H1 (cell line): ENCODE measurements at regions not wholly inside any gene's neighbourhood (a gene's known extent, or its start where the extent isn't known, plus 50 kb on each side); places are given as distances from the start of the nearest gene placed in this dataset.

ENCODE experiments used
- CTCF ChIP-seq, 3 experiments: IDR thresholded peaks; 1 replicate in 2 of 3; 2 replicates in 1 of 3; pipeline versions ENCODE4 v1.5.1 to v1.6.1; 2011; ENCODE audit warnings: low read length in 3 of 3, mild to moderate bottlenecking in 3 of 3, inconsistent platforms in 2 of 3, low read depth in 1 of 3, moderate library complexity in 1 of 3; ENCODE audit not compliant: insufficient read depth in 1 of 3; ENCODE audit errors: control extremely low read depth in 1 of 3
- KDM5A ChIP-seq: fragments of 200-600 bp; IDR thresholded peaks from 2 replicates; pipeline ENCODE4 v1.7.1; 2012; ENCODE audit warnings: mild to moderate bottlenecking, low read length, inconsistent platforms, mixed read lengths
- TAF1 ChIP-seq: IDR thresholded peaks from 2 replicates; pipeline ENCODE4 v1.6.1; 2011; ENCODE audit warnings: mild to moderate bottlenecking, low read depth, low read length
- TCF12 ChIP-seq: IDR thresholded peaks from 2 replicates; pipeline ENCODE4 v1.6.1; 2011; ENCODE audit warnings: low read depth, mild to moderate bottlenecking, low read length

GRCh38 chr2:199115169-199115568 is 342.6 kb downstream of the SATB2 start:
- TF ChIP-seq CTCF (IDR thresholded peaks at IDR 0.05; ENCODE audit: control extremely low read depth in 1 of 3, insufficient read depth in 1 of 3, low read depth in 1 of 3, low read length in 3 of 3) (no peak), TCF12 (no peak), TAF1 (no peak), KDM5A (no peak)
